GM23248 (cell line): ENCODE measurements at regions not wholly inside any gene's neighbourhood (a gene's known extent, or its start where the extent isn't known, plus 50 kb on each side); places are given as distances from the start of the nearest gene placed in this dataset.

Source experiments
- DNase-seq: peaks from one replicate; pipeline ENCODE4 v3.0.0-alpha.2; 2015
- H2AFZ ChIP-seq: fragments of 200-600 bp; sonication (generic); 2 replicates; pipeline ENCODE4 v1.6.1; 2016; ENCODE audit warnings: antibody characterized with exemption
- H3F3A ChIP-seq: fragments of 200-600 bp; sonication (generic); 2 replicates; pipeline ENCODE4 v1.6.1; 2016; ENCODE audit warnings: mild to moderate bottlenecking, antibody characterized with exemption, mixed run types; ENCODE audit not compliant: insufficient read depth
- H3K27ac ChIP-seq: fragments of 200-600 bp; sonication (generic); 2 replicates; pipeline ENCODE4 v1.5.1; 2016; ENCODE audit warnings: mild to moderate bottlenecking
- H3K27me3 ChIP-seq: fragments of 200-600 bp; sonication (generic); replicated peaks from 2 replicates; pipeline ENCODE4 v1.6.1; 2016; ENCODE audit warnings: mild to moderate bottlenecking; ENCODE audit not compliant: insufficient read depth
- H3K36me3 ChIP-seq: fragments of 200-600 bp; sonication (generic); 2 replicates; pipeline ENCODE4 v1.6.1; 2016; ENCODE audit warnings: low read depth, mild to moderate bottlenecking
- H3K4me1 ChIP-seq: fragments of 200-600 bp; sonication (generic); 2 replicates; pipeline ENCODE4 v1.6.1; 2016; ENCODE audit warnings: mild to moderate bottlenecking; ENCODE audit not compliant: insufficient read depth
- H3K4me2 ChIP-seq: fragments of 200-600 bp; sonication (generic); one replicate; pipeline ENCODE4 v1.6.1; 2016; ENCODE audit warnings: mild to moderate bottlenecking; ENCODE audit not compliant: unreplicated experiment
- H3K4me3 ChIP-seq: fragments of 200-600 bp; sonication (generic); 2 replicates; pipeline ENCODE4 v1.5.1; 2016; ENCODE audit warnings: mild to moderate bottlenecking
- H3K79me2 ChIP-seq: fragments of 200-600 bp; sonication (generic); 2 replicates; pipeline ENCODE4 v1.6.1; 2016; ENCODE audit warnings: mild to moderate bottlenecking; ENCODE audit not compliant: insufficient read depth
- H3K9ac ChIP-seq: fragments of 200-600 bp; sonication (generic); 2 replicates; pipeline ENCODE4 v1.6.1; 2016; ENCODE audit warnings: mild to moderate bottlenecking
- H3K9me2 ChIP-seq: fragments of 200-600 bp; sonication (generic); 2 replicates; pipeline ENCODE4 v1.6.1; 2016; ENCODE audit warnings: mixed run types, mild to moderate bottlenecking, moderate library complexity; ENCODE audit not compliant: insufficient read depth
- H3K9me3 ChIP-seq: fragments of 200-600 bp; sonication (generic); one replicate; pipeline ENCODE4 v1.6.1; 2017; ENCODE audit warnings: low read depth
- H4K20me1 ChIP-seq: fragments of 200-600 bp; sonication (generic); 2 replicates; pipeline ENCODE4 v1.6.0; 2016; ENCODE audit not compliant: insufficient read depth
- EZH2 ChIP-seq: fragments of 200-600 bp; sonication (generic); IDR thresholded peaks from 2 replicates; pipeline ENCODE4 v1.6.1; 2018; ENCODE audit warnings: antibody characterized with exemption, mild to moderate bottlenecking; ENCODE audit not compliant: insufficient read depth, poor library complexity, severe bottlenecking
- EZH2phosphoT487 ChIP-seq: fragments of 200-600 bp; sonication (generic); IDR thresholded peaks from 2 replicates; pipeline ENCODE4 v1.6.1; 2018; ENCODE audit warnings: antibody characterized with exemption, moderate library complexity, mild to moderate bottlenecking, low read depth; ENCODE audit not compliant: insufficient read depth
- WGBS, 2 experiments: methylation state at CpG; one replicate each; pipeline ENCODE4 v1.1.6; 2015 to 2017; ENCODE audit warnings: low lambda C conversion rate in 2 of 2, low coverage in 1 of 2; ENCODE audit errors: missing lambda C conversion rate in 2 of 2; 5-methylcytosine and 5-hydroxymethylcytosine counted together
- in situ Hi-C: fragments of 300-500 bp; cut with MboI; formaldehyde crosslinking; loops from 2 replicates; pipeline ENCODE4 v1.15.0; 2020

GRCh38 chr1:90193116-90193515, 198.2 kb downstream of the ZNF326 start:
- H2AFZ ChIP-seq, result no peak overlapping the region
- WGBS, 2 experiments, result 36 to 42% methylated on average over 6 of the region's 6 CpGs
- H3K27me3 ChIP-seq, result no peaks in the 10 kb centered on the region
- no peak overlapping the region for H3K9ac ChIP-seq
- no peaks in the 10 kb centered on the region for H3F3A ChIP-seq
- in situ Hi-C loops, result no loop called here
- H3K4me2 ChIP-seq, result no peak overlapping the region
- H3K27ac ChIP-seq, result no peak overlapping the region
- H3K4me1 ChIP-seq, result no peaks in the 10 kb centered on the region
- no peaks in the 10 kb centered on the region for H3K9me2 ChIP-seq
- no peaks in the 10 kb centered on the region for H3K9me3 ChIP-seq
- H3K4me3 ChIP-seq, result no peak overlapping the region
- no peaks in the 10 kb centered on the region for H3K79me2 ChIP-seq
- no peak for TF ChIP-seq EZH2
- no peak for TF ChIP-seq EZH2phosphoT487
- no peak for DNase-seq
- no peaks in the 10 kb centered on the region for H4K20me1 ChIP-seq
- H3K36me3 ChIP-seq, result no peaks in the 10 kb centered on the region

GRCh38 chr1:90192408-90192807, 197.5 kb downstream of the ZNF326 start:
- Histone ChIP-seq H3K9me3 (no peaks in the 10 kb centered on the region), H3K27me3 (no peaks in the 10 kb centered on the region), H3K27ac (no peak overlapping the region), H3K36me3 (no peaks in the 10 kb centered on the region), H2AFZ (no peak overlapping the region), H3K4me2 (no peak overlapping the region), H3K9ac (no peak overlapping the region), H3F3A (no peaks in the 10 kb centered on the region), H3K4me1 (no peaks in the 10 kb centered on the region), H3K4me3 (no peak overlapping the region), H3K79me2 (no peaks in the 10 kb centered on the region), H4K20me1 (no peaks in the 10 kb centered on the region), H3K9me2 (no peaks in the 10 kb centered on the region)
- 21 to 24% methylated on average over 2 of the region's 2 CpGs for WGBS, 2 experiments
- TF ChIP-seq EZH2phosphoT487, result no peak
- TF ChIP-seq EZH2, result no peak
- no peak for DNase-seq
- in situ Hi-C loops, result no loop called here

GRCh38 chr1:90190523-90190922, 195.6 kb downstream of the ZNF326 start:
- Histone ChIP-seq H3K4me1 (no peaks in the 10 kb centered on the region), H3K36me3 (no peaks in the 10 kb centered on the region), H3K9me3 (no peaks in the 10 kb centered on the region), H3K4me3 (no peak overlapping the region), H3K79me2 (no peaks in the 10 kb centered on the region), H2AFZ (no peak overlapping the region), H3K9ac (no peak overlapping the region), H3K4me2 (no peak overlapping the region), H3K27ac (no peak overlapping the region), H3K9me2 (no peaks in the 10 kb centered on the region), H4K20me1 (no peaks in the 10 kb centered on the region), H3K27me3 (no peaks in the 10 kb centered on the region), H3F3A (no peaks in the 10 kb centered on the region)
- no peak for DNase-seq
- in situ Hi-C loops, result no loop called here
- TF ChIP-seq EZH2phosphoT487 (no peak), EZH2 (no peak)

GRCh38 chr1:90189889-90190288, 195.0 kb downstream of the ZNF326 start:
- H3K4me3 ChIP-seq, result no peak overlapping the region

GRCh38 chr1:90187323-90187585, 192.3 kb downstream of the ZNF326 start:
- Histone ChIP-seq H3K9ac (no peak overlapping the region), H3K36me3 (no peaks in the 10 kb centered on the region), H4K20me1 (no peaks in the 10 kb centered on the region), H3K4me1 (no peaks in the 10 kb centered on the region), H3K27me3 (no peaks in the 10 kb centered on the region), H2AFZ (no peak overlapping the region), H3K9me3 (no peaks in the 10 kb centered on the region), H3K9me2 (no peaks in the 10 kb centered on the region; the same call in 1 of the 2 replicates), H3K4me3 (no peak overlapping the region), H3K79me2 (no peaks in the 10 kb centered on the region), H3K4me2 (no peak overlapping the region), H3F3A (no peaks in the 10 kb centered on the region), H3K27ac (no peak overlapping the region)
- WGBS, 2 experiments, result 15 to 16% methylated on average over 2 of the region's 2 CpGs
- in situ Hi-C loops, result no loop called here
- TF ChIP-seq EZH2, result no peak
- no peak for TF ChIP-seq EZH2phosphoT487
- DNase-seq, result no peak

More at GRCh38 chr1:90189889-90190288, 195.0 kb downstream of the ZNF326 start:
- no peak for DNase-seq
- H3K9me2 ChIP-seq, result no peaks in the 10 kb centered on the region
- H3K4me2 ChIP-seq, result no peak overlapping the region
- no peak overlapping the region for H2AFZ ChIP-seq
- no peaks in the 10 kb centered on the region for H3K79me2 ChIP-seq
- no peaks in the 10 kb centered on the region for H3K4me1 ChIP-seq
- TF ChIP-seq EZH2, result no peak
- TF ChIP-seq EZH2phosphoT487, result no peak
- H3K36me3 ChIP-seq, result no peaks in the 10 kb centered on the region
- H3K27me3 ChIP-seq, result no peaks in the 10 kb centered on the region
- H3K27ac ChIP-seq, result no peak overlapping the region
- no peak overlapping the region for H3K9ac ChIP-seq
- H3K9me3 ChIP-seq, result no peaks in the 10 kb centered on the region
- in situ Hi-C loops, result no loop called here
- WGBS, 2 experiments, result 10 to 17% methylated on average over 4 of the region's 4 CpGs
- no peaks in the 10 kb centered on the region for H4K20me1 ChIP-seq
- no peaks in the 10 kb centered on the region for H3F3A ChIP-seq
